GM18519 (cell line): ENCODE measurements at regions not wholly inside any gene's neighbourhood (a gene's known extent, or its start where the extent isn't known, plus 50 kb on each side); places are given as distances from the start of the nearest gene placed in this dataset.
A peak's percentile ranks its signal among the peaks of the same experiment; 100 is the strongest.

Source experiments
- ATAC-seq: cut with Tn5 transposase; IDR thresholded peaks from one replicate; pipeline ENCODE4 v1.9.1; 2021; ENCODE audit warnings: mild to moderate bottlenecking, moderate library complexity; ENCODE audit not compliant: unreplicated experiment, low FRiP score

- no peak for ATAC-seq
Observed at GRCh38 chr18:53686965-53687364, 537.5 kb downstream of the MBD2 start.

- no peak for ATAC-seq
Observed at GRCh38 chr18:53682796-53683195, 541.7 kb downstream of the MBD2 start.

- no peak for ATAC-seq
Observed at GRCh38 chr18:53677480-53677879, 547.0 kb downstream of the MBD2 start.

- no peak for ATAC-seq
Observed at GRCh38 chr18:53665701-53666100, 558.8 kb downstream of the MBD2 start.

- ATAC-seq = no peak
Observed at GRCh38 chr18:53664575-53664974, 559.9 kb downstream of the MBD2 start.

- no peak for ATAC-seq
Observed at GRCh38 chr18:53660306-53660705, 564.2 kb downstream of the MBD2 start.

GRCh38 chr18:53657257-53657656 lies 567.2 kb downstream of the MBD2 start:
- ATAC-seq = no peak

- no peak for ATAC-seq
Observed at GRCh38 chr18:53649621-53650020, 574.8 kb downstream of the MBD2 start.

- no peak for ATAC-seq
Observed at GRCh38 chr18:53644799-53645471, 579.5 kb downstream of the MBD2 start.

GRCh38 chr18:53639687-53640086 lies 584.8 kb downstream of the MBD2 start:
- no peak for ATAC-seq

GRCh38 chr18:53629337-53629736 lies 595.1 kb downstream of the MBD2 start:
- no peak for ATAC-seq

- ATAC-seq = no peak
Observed at GRCh38 chr18:53625997-53626599, 598.4 kb downstream of the MBD2 start.

GRCh38 chr18:53610957-53611356 lies 613.5 kb downstream of the MBD2 start:
- ATAC-seq = peak; percentile 68

GRCh38 chr18:53606792-53607191 lies 617.7 kb downstream of the MBD2 start:
- no peak for ATAC-seq

- no peak for ATAC-seq
Observed at GRCh38 chr18:53605198-53605597, 619.3 kb downstream of the MBD2 start.

- ATAC-seq = no peak
Observed at GRCh38 chr18:53603276-53603675, 621.2 kb downstream of the MBD2 start.

- no peak for ATAC-seq
Observed at GRCh38 chr18:53601344-53601743, 623.1 kb downstream of the MBD2 start.

GRCh38 chr18:53586923-53587322 lies 637.5 kb downstream of the MBD2 start:
- ATAC-seq = no peak
